Left lung (tissue), 4 donors: ENCODE measurements at regions not wholly inside any gene's neighbourhood (a gene's known extent, or its start where the extent isn't known, plus 50 kb on each side); places are given as distances from the start of the nearest gene placed in this dataset.

Source experiments
- ATAC-seq: fragments of 200-7000 bp; cut with Tn5 transposase; one replicate; pipeline ENCODE4 v1.9.1; 2020; ENCODE audit warnings: moderate library complexity
- DNase-seq, 4 donors: peaks; one replicate each; pipeline ENCODE4 v3.0.0-alpha.2; 2013 to 2020
- H3K27ac ChIP-seq, 2 donors: fragments of 200-600 bp; sonication (generic) in 1 of 2; one replicate each; pipeline versions ENCODE4 v1.5.0 to v1.8.0; 2020 to 2021
- H3K27me3 ChIP-seq, 2 donors: fragments of 200-600 bp; sonication (generic) in 1 of 2; one replicate each; pipeline versions ENCODE4 v1.5.0 to v1.8.0; 2020 to 2021
- H3K36me3 ChIP-seq, 2 donors: fragments of 200-600 bp; sonication (generic) in 1 of 2; one replicate each; pipeline versions ENCODE4 v1.5.0 to v1.8.0; 2020 to 2021
- H3K4me1 ChIP-seq, 2 donors: fragments of 200-600 bp; one replicate each; pipeline ENCODE4 v1.8.0; 2021
- H3K4me3 ChIP-seq, 2 donors: fragments of 200-600 bp; sonication (generic) in 1 of 2; one replicate each; pipeline versions ENCODE4 v1.5.0 to v1.8.0; 2020 to 2021; ENCODE audit warnings: mild to moderate bottlenecking in 1 of 2
- H3K9me3 ChIP-seq, 2 donors: fragments of 200-600 bp; sonication (generic) in 1 of 2; one replicate each; pipeline versions ENCODE4 v1.5.0 to v1.8.0; 2020 to 2021
- intact Hi-C, 2 donors: fragments of 100-400 bp; cut with DNase I; formaldehyde crosslinking; loops; one replicate each; pipeline versions ENCODE4 v1.11.2 to v1.14.2; 2022
- TF ChIP-seq, protein P1 (sequence below), 2 donors: fragments of 200-600 bp; sonication (generic) in 1 of 2; IDR thresholded peaks; one replicate each; pipeline versions ENCODE4 v1.5.0 to v1.8.0; 2021; ENCODE audit warnings: antibody characterized with exemption in 2 of 2
- donor health status: DM: no; HTN: yes; CAD: no.
- donor health status: DM: no; HTN: no; CAD: no.

DNA sequence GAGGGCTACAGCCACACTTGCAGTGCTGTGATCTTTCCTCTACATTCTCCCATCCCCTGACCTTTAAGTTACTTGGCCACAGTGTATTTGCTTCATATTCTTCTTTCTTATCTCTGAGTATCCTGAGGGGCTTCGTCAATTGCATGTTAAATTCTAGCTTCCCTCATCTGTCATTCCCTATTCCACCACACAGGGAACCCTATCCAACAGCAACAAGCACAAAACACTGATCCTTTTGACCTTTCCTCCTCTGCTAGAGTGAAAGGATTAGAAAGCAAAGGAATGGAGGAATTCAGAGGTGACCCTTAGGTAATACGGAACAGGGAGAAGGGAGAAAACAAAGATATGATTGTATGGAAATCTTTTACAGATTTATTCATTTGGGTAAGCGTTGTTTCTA lies 1061.7 kb upstream of the TENM4 start:
- Histone ChIP-seq H3K27ac (no peak overlapping the region), H3K27me3 (no peaks in the 10 kb centered on the region)
- TF ChIP-seq, protein P1, sequence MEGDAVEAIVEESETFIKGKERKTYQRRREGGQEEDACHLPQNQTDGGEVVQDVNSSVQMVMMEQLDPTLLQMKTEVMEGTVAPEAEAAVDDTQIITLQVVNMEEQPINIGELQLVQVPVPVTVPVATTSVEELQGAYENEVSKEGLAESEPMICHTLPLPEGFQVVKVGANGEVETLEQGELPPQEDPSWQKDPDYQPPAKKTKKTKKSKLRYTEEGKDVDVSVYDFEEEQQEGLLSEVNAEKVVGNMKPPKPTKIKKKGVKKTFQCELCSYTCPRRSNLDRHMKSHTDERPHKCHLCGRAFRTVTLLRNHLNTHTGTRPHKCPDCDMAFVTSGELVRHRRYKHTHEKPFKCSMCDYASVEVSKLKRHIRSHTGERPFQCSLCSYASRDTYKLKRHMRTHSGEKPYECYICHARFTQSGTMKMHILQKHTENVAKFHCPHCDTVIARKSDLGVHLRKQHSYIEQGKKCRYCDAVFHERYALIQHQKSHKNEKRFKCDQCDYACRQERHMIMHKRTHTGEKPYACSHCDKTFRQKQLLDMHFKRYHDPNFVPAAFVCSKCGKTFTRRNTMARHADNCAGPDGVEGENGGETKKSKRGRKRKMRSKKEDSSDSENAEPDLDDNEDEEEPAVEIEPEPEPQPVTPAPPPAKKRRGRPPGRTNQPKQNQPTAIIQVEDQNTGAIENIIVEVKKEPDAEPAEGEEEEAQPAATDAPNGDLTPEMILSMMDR (IDR thresholded peaks at IDR 0.05): no peak

DNA sequence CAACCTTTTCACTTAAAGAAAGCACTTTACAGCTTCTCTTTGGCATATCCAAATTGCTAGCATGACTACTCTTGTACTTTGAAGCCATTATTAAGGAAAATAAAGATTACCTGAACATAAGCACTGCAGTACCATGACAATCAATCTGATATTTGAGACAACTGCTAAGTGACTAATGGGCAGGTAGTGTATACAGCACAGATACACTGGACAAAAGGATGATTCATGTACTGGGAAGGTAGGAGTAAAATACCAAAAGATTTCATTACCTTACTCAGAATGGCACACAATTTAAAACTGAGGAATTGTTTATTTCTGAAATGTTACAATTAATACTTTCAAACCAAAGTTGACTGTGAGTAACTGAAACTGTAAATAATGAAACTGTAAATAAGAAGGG lies 1054.3 kb upstream of the TENM4 start:
- H3K9me3 ChIP-seq: peaks cover 0 to 38% of the 10 kb centered on the region in 2 donors
- ATAC-seq: no peak
- no peaks in the 10 kb centered on the region for H3K4me1 ChIP-seq
- no peak overlapping the region for H3K4me3 ChIP-seq
- H3K36me3 ChIP-seq: no peaks in the 10 kb centered on the region
- H3K27me3 ChIP-seq: no peaks in the 10 kb centered on the region
- DNase-seq: no peak
- H3K27ac ChIP-seq: no peak overlapping the region
- intact Hi-C loops: no loop called here
- TF ChIP-seq, protein P1 (IDR thresholded peaks at IDR 0.05): no peak

More for the DNA sequence above, 1061.7 kb upstream of the TENM4 start:
- Histone ChIP-seq H3K9me3 (peaks cover 0 to 11% of the 10 kb centered on the region in 2 donors), H3K36me3 (no peaks in the 10 kb centered on the region), H3K4me1 (no peaks in the 10 kb centered on the region), H3K4me3 (no peak overlapping the region)
- DNase-seq (no peak), ATAC-seq (no peak)
- intact Hi-C loops: no loop called here

DNA sequence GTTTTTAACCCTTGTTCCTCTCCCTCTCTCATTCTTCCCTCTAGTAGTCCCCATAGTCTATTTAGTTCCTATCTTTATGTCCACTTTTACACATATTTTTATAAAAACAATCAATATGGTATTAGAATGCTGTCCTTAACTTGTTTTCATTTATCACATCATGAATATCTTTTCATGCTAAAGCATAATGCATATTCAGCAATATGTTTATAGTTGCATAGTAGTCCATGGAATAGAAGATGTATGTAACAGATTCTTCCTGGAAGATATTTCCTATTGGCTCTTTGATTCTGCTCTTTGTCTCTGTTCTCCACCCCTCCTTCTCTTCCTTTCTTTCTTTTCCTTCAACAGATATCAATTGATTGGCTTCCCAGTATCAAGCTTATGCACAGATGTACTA lies 1047.1 kb upstream of the TENM4 start:
- TF ChIP-seq, protein P1 (IDR thresholded peaks at IDR 0.05): no peak
- Histone ChIP-seq H3K27ac (no peak overlapping the region), H3K4me1 (no peaks in the 10 kb centered on the region), H3K27me3 (no peaks in the 10 kb centered on the region), H3K9me3 (peaks cover 0 to 5% of the 10 kb centered on the region in 2 donors), H3K4me3 (no peak overlapping the region), H3K36me3 (no peaks in the 10 kb centered on the region)
- no peak for DNase-seq
- intact Hi-C loops: no loop called here
- no peak for ATAC-seq

DNA sequence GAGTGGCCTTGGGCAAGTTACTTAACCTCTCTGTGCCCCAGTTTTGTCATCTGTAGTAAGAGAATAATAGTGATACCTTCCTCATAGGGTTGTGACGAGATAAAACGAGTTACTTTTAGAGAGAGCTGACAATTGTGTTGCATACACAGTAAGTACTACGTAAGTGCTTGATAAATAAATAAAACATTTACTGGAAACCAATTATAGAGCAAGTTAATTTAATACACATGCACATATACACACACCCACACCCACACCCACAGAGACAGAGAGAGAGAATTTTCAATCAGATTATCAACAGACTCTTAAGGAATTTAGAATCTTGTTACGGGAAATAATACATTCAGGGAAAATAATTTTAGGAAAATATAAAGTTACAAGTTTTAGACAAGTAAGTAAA lies 1045.8 kb upstream of the TENM4 start:
- no peak overlapping the region for H3K27ac ChIP-seq
- H3K4me1 ChIP-seq: no peaks in the 10 kb centered on the region
- ATAC-seq (no peak), DNase-seq (no peak)
- no peak overlapping the region for H3K4me3 ChIP-seq
- TF ChIP-seq, protein P1 (IDR thresholded peaks at IDR 0.05): no peak
- H3K9me3 ChIP-seq: peaks cover 0 to 3% of the 10 kb centered on the region in 2 donors
- no peaks in the 10 kb centered on the region for H3K36me3 ChIP-seq
- intact Hi-C loops: no loop called here
- no peaks in the 10 kb centered on the region for H3K27me3 ChIP-seq

DNA sequence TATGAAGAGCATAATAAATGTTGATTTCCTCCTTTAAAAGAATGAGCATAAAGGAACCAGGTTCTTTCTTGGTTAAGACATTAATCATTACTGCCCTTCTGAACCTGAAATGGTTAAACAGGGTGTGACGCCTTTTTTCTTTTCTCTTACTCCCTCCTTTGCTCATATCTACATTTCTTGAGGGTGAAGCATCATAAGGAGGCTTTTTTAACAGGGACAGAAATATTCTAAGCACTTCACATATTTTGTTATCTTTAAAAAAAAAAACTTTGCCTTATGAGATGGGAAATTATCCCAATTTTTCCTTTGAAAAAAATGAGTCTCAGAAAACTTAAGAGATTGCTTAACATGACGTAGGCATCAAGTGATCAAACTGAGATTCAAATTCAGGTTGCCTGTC lies 1036.3 kb upstream of the TENM4 start:
- intact Hi-C loops: no loop called here
- H3K27ac ChIP-seq: no peak overlapping the region
- no peaks in the 10 kb centered on the region for H3K9me3 ChIP-seq
- H3K27me3 ChIP-seq: no peaks in the 10 kb centered on the region
- H3K4me3 ChIP-seq: no peak overlapping the region
- DNase-seq (no peak), ATAC-seq (no peak)
- TF ChIP-seq, protein P1 (IDR thresholded peaks at IDR 0.05): no peak
- H3K36me3 ChIP-seq: no peaks in the 10 kb centered on the region
- no peaks in the 10 kb centered on the region for H3K4me1 ChIP-seq
